Epithelial cell of proximal tubule (primary cell): ENCODE measurements at regions not wholly inside any gene's neighbourhood (a gene's known extent, or its start where the extent isn't known, plus 50 kb on each side); places are given as distances from the start of the nearest gene placed in this dataset.

Experiments used
- DNase-seq: peaks from one replicate; pipeline ENCODE4 v3.0.0-alpha.2; 2011; ENCODE audit warnings: low read depth
- H3K4me3 ChIP-seq: 2 replicates; pipeline ENCODE4 v1.5.1; 2011; ENCODE audit warnings: low read depth, mild to moderate bottlenecking, low read length
- CTCF ChIP-seq: conservative IDR thresholded peaks from 2 replicates; pipeline ENCODE4 v1.5.1; 2012; ENCODE audit warnings: low read depth, mild to moderate bottlenecking, low read length

GRCh38 chr16:79734721-79735120, 134.2 kb upstream of the MAF start:
- TF ChIP-seq CTCF: no peak
- H3K4me3 ChIP-seq: no peak overlapping the region
- no peak for DNase-seq

GRCh38 chr16:79728923-79729240, 128.3 kb upstream of the MAF start:
- no peak for TF ChIP-seq CTCF
- no peak for DNase-seq
- H3K4me3 ChIP-seq: no peak overlapping the region

GRCh38 chr16:79728048-79728922, 127.7 kb upstream of the MAF start:
- TF ChIP-seq CTCF: no peak
- DNase-seq: no peak
- no peak overlapping the region for H3K4me3 ChIP-seq

- DNase-seq: no peak
- H3K4me3 ChIP-seq: no peak overlapping the region
- no peak for TF ChIP-seq CTCF
Measured at GRCh38 chr16:79726902-79727301, 126.4 kb upstream of the MAF start.

- no peak for TF ChIP-seq CTCF
- no peak overlapping the region for H3K4me3 ChIP-seq
- DNase-seq: no peak
Measured at GRCh38 chr16:79725051-79725450, 124.5 kb upstream of the MAF start.

GRCh38 chr16:79723583-79724168, 123.1 kb upstream of the MAF start:
- TF ChIP-seq CTCF: no peak
- no peak overlapping the region for H3K4me3 ChIP-seq
- no peak for DNase-seq

- no peak for TF ChIP-seq CTCF
Measured at GRCh38 chr16:79721270-79721669, 120.7 kb upstream of the MAF start.

More at GRCh38 chr16:79721270-79721669, 120.7 kb upstream of the MAF start:
- H3K4me3 ChIP-seq: no peak overlapping the region
- DNase-seq: no peak
